ENCODE measurements at regions not wholly inside any gene's neighbourhood (a gene's known extent, or its start where the extent isn't known, plus 50 kb on each side); places are given as distances from the start of the nearest gene placed in this dataset.

GRCh38 chr18:38941711-38942561 is 1376.3 kb upstream of the CELF4 start:
- no peak for DNase-seq

GRCh38 chr18:38940863-38941531 is 1375.4 kb upstream of the CELF4 start:
- no peak for DNase-seq

- DNase-seq = no peak
Observed at GRCh38 chr18:38940475-38940862, 1374.9 kb upstream of the CELF4 start.

GRCh38 chr18:38933910-38934510 is 1368.4 kb upstream of the CELF4 start:
- no peak for DNase-seq

- DNase-seq = no peak
Observed at GRCh38 chr18:38933322-38933721, 1367.7 kb upstream of the CELF4 start.

GRCh38 chr18:38932752-38933151 is 1367.2 kb upstream of the CELF4 start:
- no peak for DNase-seq

DNA sequence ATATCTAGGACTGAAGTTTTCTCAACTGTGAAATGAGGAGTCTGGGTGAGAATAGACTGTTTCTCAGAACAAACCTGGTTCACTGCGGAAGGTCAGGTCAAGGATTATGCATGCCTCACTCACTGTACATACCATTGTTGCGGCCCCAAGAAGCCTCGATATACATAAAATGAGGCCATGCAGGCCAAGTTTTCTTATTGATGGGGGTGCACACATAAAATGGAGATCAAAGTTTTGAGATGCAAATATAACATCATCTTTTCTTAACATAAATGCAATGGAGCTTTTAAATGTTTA is 1366.1 kb upstream of the CELF4 start:
- DNase-seq = no peak

- DNase-seq = no peak
Observed at GRCh38 chr18:38930881-38931753, 1365.5 kb upstream of the CELF4 start.

DNA sequence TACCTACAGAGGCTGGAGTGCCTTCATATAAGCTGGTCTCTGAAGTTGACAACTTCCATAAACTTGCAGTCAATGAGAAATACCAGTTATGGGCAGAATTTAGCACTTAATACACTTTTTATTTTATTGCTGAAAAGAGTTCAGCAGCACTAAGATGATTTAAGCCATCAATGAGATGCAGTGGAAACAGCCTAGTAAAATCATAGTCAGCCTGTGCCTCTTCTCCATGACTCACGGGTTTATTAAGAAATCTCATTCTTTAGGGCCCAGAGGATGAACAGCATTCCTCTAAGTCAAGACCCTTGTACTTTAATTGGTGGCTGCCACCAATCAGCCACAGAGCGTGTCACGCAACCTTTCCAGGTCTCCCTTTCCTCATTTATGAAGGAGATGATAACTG is 1357.9 kb upstream of the CELF4 start:
- no peak for DNase-seq

DNA sequence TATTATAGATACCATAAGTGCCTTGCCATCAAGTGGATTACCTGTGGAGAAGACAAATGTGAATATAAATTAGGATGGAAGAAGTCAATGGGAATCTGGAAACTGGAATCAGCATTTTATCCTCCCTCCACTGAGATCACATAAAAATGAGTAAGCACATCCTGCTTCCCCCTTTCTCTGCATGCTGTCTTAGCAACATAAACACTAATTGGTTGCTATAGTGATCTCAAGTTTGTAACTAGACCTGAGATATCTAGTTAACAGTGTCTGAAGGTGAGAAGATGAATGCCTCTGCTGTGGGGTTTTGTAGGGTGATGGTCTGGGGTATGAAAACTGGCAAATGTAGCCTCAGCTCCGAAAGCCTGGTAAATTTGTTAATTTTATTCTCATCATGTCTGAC is 1357.5 kb upstream of the CELF4 start:
- no peak for DNase-seq

GRCh38 chr18:38909972-38910371 is 1344.4 kb upstream of the CELF4 start:
- DNase-seq = no peak

DNA sequence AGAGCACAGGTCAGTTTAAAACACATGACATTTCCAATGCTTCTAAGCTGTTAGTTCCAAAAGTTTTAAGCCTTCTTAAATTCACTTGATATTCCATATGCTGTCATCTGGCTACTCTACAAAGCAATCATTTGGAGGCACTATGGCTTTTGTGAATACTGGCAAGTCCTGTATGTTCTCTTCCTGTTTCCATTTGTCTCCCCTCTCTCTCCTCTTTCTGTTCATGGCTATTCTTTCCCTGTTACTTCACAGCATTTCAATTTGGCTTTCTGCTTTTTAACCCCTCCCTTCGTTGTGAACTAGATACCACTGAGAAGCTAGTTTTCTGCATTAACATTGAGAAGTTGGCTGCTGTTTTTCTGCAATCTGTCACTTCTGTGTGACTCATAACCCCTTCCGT is 1337.2 kb upstream of the CELF4 start:
- no peak for DNase-seq

- DNase-seq = no peak
Observed at GRCh38 chr18:38900445-38900844, 1334.8 kb upstream of the CELF4 start.

- DNase-seq = no peak
Observed at GRCh38 chr18:38900031-38900430, 1334.4 kb upstream of the CELF4 start.

GRCh38 chr18:38899252-38899651 is 1333.7 kb upstream of the CELF4 start:
- no peak for DNase-seq

GRCh38 chr18:38898167-38898566 is 1332.6 kb upstream of the CELF4 start:
- DNase-seq = no peak

DNA sequence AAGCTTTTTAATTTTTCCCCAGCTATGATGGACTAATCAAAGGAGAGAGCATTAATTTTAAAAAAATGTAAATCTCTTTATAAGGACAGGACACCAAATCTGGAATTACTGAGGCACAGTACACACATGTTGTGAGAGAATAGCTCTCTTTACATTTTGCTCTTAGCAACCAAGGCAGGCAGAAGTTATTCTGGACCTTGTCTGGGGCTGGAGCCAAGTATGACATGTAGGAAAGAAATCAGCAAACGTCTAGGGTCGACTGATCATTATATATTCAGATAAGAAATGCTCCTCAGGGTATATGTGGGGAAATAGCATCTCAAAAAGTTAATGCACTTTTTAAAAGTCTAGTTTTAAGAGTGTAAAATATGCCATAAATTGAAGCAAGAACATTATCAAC is 1330.0 kb upstream of the CELF4 start:
- DNase-seq = peak; percentile 54

GRCh38 chr18:38887671-38888020 is 1322.0 kb upstream of the CELF4 start:
- no peak for DNase-seq

GRCh38 chr18:38886861-38887670 is 1321.5 kb upstream of the CELF4 start:
- no peak for DNase-seq

DNA sequence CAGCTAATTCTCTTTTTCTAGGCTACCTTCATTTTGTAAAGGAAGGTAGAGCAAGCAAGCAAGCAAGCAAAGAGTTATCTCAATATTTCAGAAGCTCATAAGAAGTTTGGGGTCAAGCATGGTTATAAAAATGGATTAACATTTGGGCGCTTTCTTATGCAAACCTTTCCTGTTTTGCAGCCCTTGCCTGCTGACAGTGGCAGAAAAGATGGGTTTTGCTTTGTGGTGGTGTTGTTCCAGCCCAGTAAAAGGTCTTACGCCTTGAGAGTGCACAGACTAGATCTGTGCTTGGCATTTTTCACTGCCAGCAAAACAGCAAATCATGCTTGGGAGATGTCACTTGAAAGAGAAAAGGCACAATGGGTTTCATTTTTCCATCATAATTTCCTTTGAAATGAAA is 1320.6 kb upstream of the CELF4 start:
- DNase-seq = no peak

- DNase-seq = no peak
Observed at GRCh38 chr18:38884050-38884449, 1318.5 kb upstream of the CELF4 start.

GRCh38 chr18:38883111-38883510 is 1317.5 kb upstream of the CELF4 start:
- peak; percentile 11 for DNase-seq
